ENCODE measurements at regions not wholly inside any gene's neighbourhood (a gene's known extent, or its start where the extent isn't known, plus 50 kb on each side); places are given as distances from the start of the nearest gene placed in this dataset.

- H3K27ac Mint-ChIP-seq (ENCODE audit: unreplicated experiment): no peak overlapping the region
Observed at GRCh38 chr9:89765211-89765946, 160.6 kb downstream of the GADD45G start.

DNA sequence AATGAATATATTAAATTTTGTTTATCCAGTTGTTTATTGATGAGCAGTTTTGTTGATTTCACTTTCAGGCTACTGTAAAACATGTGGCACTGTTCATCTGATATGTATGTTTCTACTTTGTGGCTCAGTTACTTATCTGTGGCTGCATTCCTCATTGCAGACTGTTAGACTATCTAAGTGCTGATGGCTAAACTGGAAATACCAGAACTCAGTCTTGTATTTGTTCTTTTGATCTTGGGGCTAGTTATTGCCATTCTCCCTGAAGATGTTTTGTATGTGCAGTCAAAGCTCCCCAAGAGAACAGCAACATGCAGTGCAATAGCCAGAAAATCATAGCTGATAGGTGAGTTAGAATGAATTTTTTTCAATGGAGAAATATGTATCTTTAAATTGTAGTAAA, 162.2 kb downstream of the GADD45G start:
- no peaks in the 10 kb centered on the region for H3K27me3 Mint-ChIP-seq (ENCODE audit: unreplicated experiment)
- no peaks in the 10 kb centered on the region for H3K9me3 Mint-ChIP-seq (ENCODE audit: unreplicated experiment)
- no peak overlapping the region for H3K27ac Mint-ChIP-seq (ENCODE audit: unreplicated experiment)
- TF ChIP-seq, protein P1, sequence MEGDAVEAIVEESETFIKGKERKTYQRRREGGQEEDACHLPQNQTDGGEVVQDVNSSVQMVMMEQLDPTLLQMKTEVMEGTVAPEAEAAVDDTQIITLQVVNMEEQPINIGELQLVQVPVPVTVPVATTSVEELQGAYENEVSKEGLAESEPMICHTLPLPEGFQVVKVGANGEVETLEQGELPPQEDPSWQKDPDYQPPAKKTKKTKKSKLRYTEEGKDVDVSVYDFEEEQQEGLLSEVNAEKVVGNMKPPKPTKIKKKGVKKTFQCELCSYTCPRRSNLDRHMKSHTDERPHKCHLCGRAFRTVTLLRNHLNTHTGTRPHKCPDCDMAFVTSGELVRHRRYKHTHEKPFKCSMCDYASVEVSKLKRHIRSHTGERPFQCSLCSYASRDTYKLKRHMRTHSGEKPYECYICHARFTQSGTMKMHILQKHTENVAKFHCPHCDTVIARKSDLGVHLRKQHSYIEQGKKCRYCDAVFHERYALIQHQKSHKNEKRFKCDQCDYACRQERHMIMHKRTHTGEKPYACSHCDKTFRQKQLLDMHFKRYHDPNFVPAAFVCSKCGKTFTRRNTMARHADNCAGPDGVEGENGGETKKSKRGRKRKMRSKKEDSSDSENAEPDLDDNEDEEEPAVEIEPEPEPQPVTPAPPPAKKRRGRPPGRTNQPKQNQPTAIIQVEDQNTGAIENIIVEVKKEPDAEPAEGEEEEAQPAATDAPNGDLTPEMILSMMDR (IDR thresholded peaks at IDR 0.05): no peak
- H3K36me3 Mint-ChIP-seq (ENCODE audit: unreplicated experiment): no peaks in the 10 kb centered on the region
- H3K4me3 Mint-ChIP-seq (ENCODE audit: unreplicated experiment): no peak overlapping the region
- no peak for DNase-seq (ENCODE audit: extremely low spot score, unreplicated experiment)
- no peaks in the 10 kb centered on the region for H3K4me1 Mint-ChIP-seq (ENCODE audit: unreplicated experiment)

More at GRCh38 chr9:89765211-89765946, 160.6 kb downstream of the GADD45G start:
- no peaks in the 10 kb centered on the region for H3K36me3 Mint-ChIP-seq (ENCODE audit: unreplicated experiment)
- H3K9me3 Mint-ChIP-seq (ENCODE audit: unreplicated experiment): peaks cover 4% of the 10 kb centered on the region
- no peak overlapping the region for H3K4me3 Mint-ChIP-seq (ENCODE audit: unreplicated experiment)
- no peaks in the 10 kb centered on the region for H3K4me1 Mint-ChIP-seq (ENCODE audit: unreplicated experiment)
- TF ChIP-seq, protein P1 (IDR thresholded peaks at IDR 0.05): no peak
- H3K27me3 Mint-ChIP-seq (ENCODE audit: unreplicated experiment): no peaks in the 10 kb centered on the region
- DNase-seq (ENCODE audit: extremely low spot score, unreplicated experiment): no peak

GRCh38 chr9:89768051-89768450, 163.2 kb downstream of the GADD45G start:
- DNase-seq (ENCODE audit: extremely low spot score, unreplicated experiment): no peak
- H3K4me1 Mint-ChIP-seq (ENCODE audit: unreplicated experiment): no peaks in the 10 kb centered on the region
- H3K4me3 Mint-ChIP-seq (ENCODE audit: unreplicated experiment): no peak overlapping the region
- TF ChIP-seq, protein P1 (IDR thresholded peaks at IDR 0.05): no peak
- no peaks in the 10 kb centered on the region for H3K27me3 Mint-ChIP-seq (ENCODE audit: unreplicated experiment)
- no peak overlapping the region for H3K27ac Mint-ChIP-seq (ENCODE audit: unreplicated experiment)
- no peaks in the 10 kb centered on the region for H3K9me3 Mint-ChIP-seq (ENCODE audit: unreplicated experiment)
- H3K36me3 Mint-ChIP-seq (ENCODE audit: unreplicated experiment): no peaks in the 10 kb centered on the region

GRCh38 chr9:89768650-89769071, 163.8 kb downstream of the GADD45G start:
- TF ChIP-seq, protein P1 (IDR thresholded peaks at IDR 0.05): no peak
- Mint-ChIP-seq H3K4me3 (ENCODE audit: unreplicated experiment) (no peak overlapping the region), H3K4me1 (ENCODE audit: unreplicated experiment) (no peaks in the 10 kb centered on the region), H3K27me3 (ENCODE audit: unreplicated experiment) (no peaks in the 10 kb centered on the region), H3K27ac (ENCODE audit: unreplicated experiment) (no peak overlapping the region), H3K36me3 (ENCODE audit: unreplicated experiment) (no peaks in the 10 kb centered on the region), H3K9me3 (ENCODE audit: unreplicated experiment) (no peaks in the 10 kb centered on the region)
- DNase-seq (ENCODE audit: extremely low spot score, unreplicated experiment): no peak

DNA sequence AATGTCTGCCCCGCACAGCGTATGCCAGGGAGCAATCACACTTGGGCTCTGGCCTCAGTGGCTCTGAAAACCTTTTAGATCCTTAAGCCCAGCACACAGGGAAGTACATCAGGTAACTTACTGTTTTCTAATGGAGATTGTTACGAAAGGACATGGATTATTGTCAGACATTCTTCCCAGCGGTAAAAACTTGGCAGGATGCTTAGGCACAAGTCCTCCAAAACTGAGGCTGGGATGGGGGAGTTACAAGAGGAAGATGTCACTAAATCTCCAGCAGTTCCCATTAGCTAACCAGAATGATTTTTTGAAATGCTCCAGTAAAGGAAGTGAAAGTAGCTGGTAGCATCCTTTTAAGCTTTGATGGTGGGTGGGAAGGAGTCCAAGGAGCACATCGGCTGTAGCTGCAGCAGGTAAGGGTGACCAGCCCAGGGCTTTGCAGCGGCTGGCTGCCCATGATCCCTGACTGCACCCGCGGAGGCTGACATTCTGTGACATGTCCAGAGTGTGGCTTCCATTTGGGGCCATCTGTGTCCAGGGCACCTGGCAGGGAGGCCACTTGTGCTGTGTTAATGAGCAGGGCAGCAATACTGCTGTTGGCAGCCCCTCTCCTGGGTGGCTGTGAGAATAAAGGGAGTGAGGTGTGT, 165.8 kb downstream of the GADD45G start:
- Mint-ChIP-seq H3K36me3 (ENCODE audit: unreplicated experiment) (no peaks in the 10 kb centered on the region), H3K27me3 (ENCODE audit: unreplicated experiment) (no peaks in the 10 kb centered on the region), H3K4me3 (ENCODE audit: unreplicated experiment) (no peak overlapping the region), H3K4me1 (ENCODE audit: unreplicated experiment) (no peaks in the 10 kb centered on the region), H3K27ac (ENCODE audit: unreplicated experiment) (no peak overlapping the region), H3K9me3 (ENCODE audit: unreplicated experiment) (no peaks in the 10 kb centered on the region)
- no peak for DNase-seq (ENCODE audit: extremely low spot score, unreplicated experiment)
- TF ChIP-seq, protein P1 (IDR thresholded peaks at IDR 0.05): no peak
